ENCODE measurements at regions not wholly inside any gene's neighbourhood (a gene's known extent, or its start where the extent isn't known, plus 50 kb on each side); places are given as distances from the start of the nearest gene placed in this dataset.
"Not testable (repeated sequence)": the region's sequence is repeated elsewhere in the genome, so short reads cannot be mapped to it uniquely, and the experiment has no call there.

GRCh38 chr3:151675858-151676615 lies 57.7 kb upstream of the AADACL2 start:
- Mint-ChIP-seq H3K4me3 (no peak overlapping the region), H3K9me3 (peaks cover 0 to 15% of the 10 kb centered on the region in 2 donors), H3K4me1 (no peaks in the 10 kb centered on the region), H3K27ac (no peak overlapping the region), H3K27me3 (no peaks in the 10 kb centered on the region)
- DNase-seq (no peak), ATAC-seq (no peak)

GRCh38 chr3:151673974-151674373 lies 59.8 kb upstream of the AADACL2 start:
- Mint-ChIP-seq H3K27ac (no peak overlapping the region), H3K27me3 (no peaks in the 10 kb centered on the region), H3K4me3 (no peak overlapping the region), H3K4me1 (no peaks in the 10 kb centered on the region), H3K9me3 (peaks cover 0 to 15% of the 10 kb centered on the region in 2 donors)
- ATAC-seq: no peak
- DNase-seq: no peak

- peaks cover 0 to 15% of the 10 kb centered on the region in 2 donors for H3K9me3 Mint-ChIP-seq
- H3K4me1 Mint-ChIP-seq, H3K27me3 Mint-ChIP-seq, H3K4me3 Mint-ChIP-seq, DNase-seq, ATAC-seq, H3K27ac Mint-ChIP-seq: not testable (repeated sequence)
Observed at GRCh38 chr3:151667762-151668161, 66.0 kb upstream of the AADACL2 start.

- no peak for DNase-seq
- Mint-ChIP-seq H3K27me3 (no peaks in the 10 kb centered on the region), H3K9me3 (no peaks in the 10 kb centered on the region), H3K27ac (no peak overlapping the region), H3K4me3 (no peak overlapping the region), H3K4me1 (no peaks in the 10 kb centered on the region)
- ATAC-seq: no peak
Observed at GRCh38 chr3:151660885-151661284, 72.8 kb upstream of the AADACL2 start.

- H3K27ac Mint-ChIP-seq: no peak overlapping the region
- ATAC-seq: no peak
Observed at GRCh38 chr3:151644986-151645385, 88.7 kb upstream of the AADACL2 start.

GRCh38 chr3:151644020-151644620 lies 89.6 kb upstream of the AADACL2 start:
- Mint-ChIP-seq H3K27ac (no peak overlapping the region), H3K4me3 (no peak overlapping the region), H3K4me1 (no peaks in the 10 kb centered on the region), H3K9me3 (peaks cover 0 to 5% of the 10 kb centered on the region in 2 donors), H3K27me3 (no peaks in the 10 kb centered on the region)
- ATAC-seq (no peak), DNase-seq (no peak)

More at GRCh38 chr3:151644986-151645385, 88.7 kb upstream of the AADACL2 start:
- no peaks in the 10 kb centered on the region for H3K4me1 Mint-ChIP-seq
- H3K9me3 Mint-ChIP-seq: peaks cover 0 to 5% of the 10 kb centered on the region in 2 donors
- no peak for DNase-seq
- H3K4me3 Mint-ChIP-seq: no peak overlapping the region
- H3K27me3 Mint-ChIP-seq: no peaks in the 10 kb centered on the region

GRCh38 chr3:151639418-151639740 lies 94.3 kb upstream of the AADACL2 start:
- no peak overlapping the region for H3K4me3 Mint-ChIP-seq
- peaks cover 0 to 5% of the 10 kb centered on the region in 2 donors for H3K9me3 Mint-ChIP-seq
- DNase-seq (no peak), ATAC-seq (no peak)
- H3K27me3 Mint-ChIP-seq: no peaks in the 10 kb centered on the region
- H3K4me1 Mint-ChIP-seq: no peaks in the 10 kb centered on the region
- no peak overlapping the region for H3K27ac Mint-ChIP-seq

GRCh38 chr3:151638555-151639417 lies 94.9 kb upstream of the AADACL2 start:
- Mint-ChIP-seq H3K4me3 (no peak overlapping the region), H3K4me1 (no peaks in the 10 kb centered on the region), H3K9me3 (peaks cover 0 to 5% of the 10 kb centered on the region in 2 donors), H3K27me3 (no peaks in the 10 kb centered on the region), H3K27ac (no peak overlapping the region)
- DNase-seq (no peak), ATAC-seq (no peak)

GRCh38 chr3:151635905-151636304 lies 97.8 kb upstream of the AADACL2 start:
- Mint-ChIP-seq H3K9me3 (peaks cover 0 to 5% of the 10 kb centered on the region in 2 donors), H3K27me3 (no peaks in the 10 kb centered on the region), H3K4me1 (no peaks in the 10 kb centered on the region), H3K27ac (no peak overlapping the region), H3K4me3 (no peak overlapping the region)
- DNase-seq (no peak), ATAC-seq (no peak)

- H3K4me1 Mint-ChIP-seq: no peaks in the 10 kb centered on the region
- H3K27ac Mint-ChIP-seq: no peak overlapping the region
- ATAC-seq (no peak), DNase-seq (no peak)
- H3K4me3 Mint-ChIP-seq: no peak overlapping the region
- no peaks in the 10 kb centered on the region for H3K9me3 Mint-ChIP-seq
- H3K27me3 Mint-ChIP-seq: no peaks in the 10 kb centered on the region
Observed at GRCh38 chr3:151631946-151632345, 101.8 kb upstream of the AADACL2 start.

- no peaks in the 10 kb centered on the region for H3K4me1 Mint-ChIP-seq
- no peaks in the 10 kb centered on the region for H3K27me3 Mint-ChIP-seq
- no peaks in the 10 kb centered on the region for H3K9me3 Mint-ChIP-seq
- DNase-seq (no peak), ATAC-seq (no peak)
- peak overlapping the region in 1 of 2 donors; percentile 59 for H3K27ac Mint-ChIP-seq
- H3K4me3 Mint-ChIP-seq: no peak overlapping the region
Observed at GRCh38 chr3:151630938-151631441, 102.7 kb upstream of the AADACL2 start.

GRCh38 chr3:151630035-151630434 lies 103.7 kb upstream of the AADACL2 start:
- ATAC-seq (no peak), DNase-seq (no peak)
- no peak overlapping the region for H3K27ac Mint-ChIP-seq
- no peak overlapping the region for H3K4me3 Mint-ChIP-seq
- no peaks in the 10 kb centered on the region for H3K9me3 Mint-ChIP-seq
- no peaks in the 10 kb centered on the region for H3K27me3 Mint-ChIP-seq
- no peaks in the 10 kb centered on the region for H3K4me1 Mint-ChIP-seq

- no peaks in the 10 kb centered on the region for H3K27me3 Mint-ChIP-seq
- no peak overlapping the region for H3K4me3 Mint-ChIP-seq
- no peak for DNase-seq
- no peak overlapping the region for H3K27ac Mint-ChIP-seq
- ATAC-seq: no peak
- no peaks in the 10 kb centered on the region for H3K4me1 Mint-ChIP-seq
- H3K9me3 Mint-ChIP-seq: no peaks in the 10 kb centered on the region
Observed at GRCh38 chr3:151625586-151625985, 108.1 kb upstream of the AADACL2 start.

GRCh38 chr3:151625086-151625485 lies 108.6 kb upstream of the AADACL2 start:
- Mint-ChIP-seq H3K27me3 (no peaks in the 10 kb centered on the region), H3K4me1 (no peaks in the 10 kb centered on the region), H3K27ac (no peak overlapping the region)

GRCh38 chr3:151620071-151620470 lies 113.7 kb upstream of the AADACL2 start:
- no peak for DNase-seq
- Mint-ChIP-seq H3K27ac (no peak overlapping the region), H3K4me3 (no peak overlapping the region), H3K27me3 (no peaks in the 10 kb centered on the region), H3K9me3 (peaks cover 0 to 4% of the 10 kb centered on the region in 2 donors), H3K4me1 (no peaks in the 10 kb centered on the region)
- ATAC-seq: no peak

More at GRCh38 chr3:151625086-151625485, 108.6 kb upstream of the AADACL2 start:
- H3K9me3 Mint-ChIP-seq: no peaks in the 10 kb centered on the region
- ATAC-seq: no peak
- no peak for DNase-seq
- H3K4me3 Mint-ChIP-seq: no peak overlapping the region

GRCh38 chr3:151615464-151615863 lies 118.3 kb upstream of the AADACL2 start:
- H3K4me3 Mint-ChIP-seq: no peak overlapping the region
- H3K4me1 Mint-ChIP-seq: no peaks in the 10 kb centered on the region
- no peaks in the 10 kb centered on the region for H3K27me3 Mint-ChIP-seq
- H3K27ac Mint-ChIP-seq: peak overlapping the region in 1 of 2 donors; percentile 16
- no peak for DNase-seq
- peaks cover 0 to 9% of the 10 kb centered on the region in 2 donors for H3K9me3 Mint-ChIP-seq
- no peak for ATAC-seq
